Activated B cell treated with CpG ODN at 0.5 μM for 24 hours (primary cell): ENCODE measurements at regions not wholly inside any gene's neighbourhood (a gene's known extent, or its start where the extent isn't known, plus 50 kb on each side); places are given as distances from the start of the nearest gene placed in this dataset.

Experiments used
- ATAC-seq: fragments of 200-7000 bp; cut with Tn5 transposase; one replicate; pipeline ENCODE4 v1.10.0; 2021; ENCODE audit warnings: low read depth, mild to moderate bottlenecking, moderate library complexity
- CTCF ChIA-PET: fragments of 350-600 bp; sonication (Branson Sonifier 250); formaldehyde crosslinking; loops from one replicate; lab custom pipeline; 2021; ENCODE audit warnings: antibody characterized with exemption; lab: Charles Lee
- POLR2A ChIA-PET: fragments of 350-600 bp; sonication (Branson Sonifier 250); formaldehyde crosslinking; loops from one replicate; lab custom pipeline; 2021; ENCODE audit warnings: antibody characterized with exemption; lab: Charles Lee
- DNase-seq: peaks from one replicate; pipeline ENCODE4 v3.0.0; 2022
- H3K27ac Mint-ChIP-seq: one replicate; pipeline ENCODE4 v1.8.0; 2020; ENCODE audit warnings: mixed read lengths
- H3K27me3 Mint-ChIP-seq: one replicate; pipeline ENCODE4 v1.8.0; 2021; ENCODE audit warnings: mixed read lengths
- H3K36me3 Mint-ChIP-seq: one replicate; pipeline ENCODE4 v1.8.0; 2021; ENCODE audit warnings: low read depth, mixed read lengths
- H3K4me1 Mint-ChIP-seq: one replicate; pipeline ENCODE4 v1.8.0; 2021; ENCODE audit warnings: mixed read lengths
- H3K4me3 Mint-ChIP-seq: one replicate; pipeline ENCODE4 v1.8.0; 2020; ENCODE audit warnings: mild to moderate bottlenecking, mixed read lengths
- H3K9me3 Mint-ChIP-seq: one replicate; pipeline ENCODE4 v1.8.0; 2020; ENCODE audit warnings: mixed read lengths
- CTCF ChIP-seq: fragments of 200-600 bp; IDR thresholded peaks from one replicate; pipeline ENCODE4 v1.8.0; 2022; ENCODE audit warnings: antibody characterized with exemption, mild to moderate bottlenecking
- intact Hi-C: fragments of 100-400 bp; cut with micrococcal nuclease; formaldehyde crosslinking; loops from one replicate; pipeline ENCODE4 v1.15.1; 2024

DNA sequence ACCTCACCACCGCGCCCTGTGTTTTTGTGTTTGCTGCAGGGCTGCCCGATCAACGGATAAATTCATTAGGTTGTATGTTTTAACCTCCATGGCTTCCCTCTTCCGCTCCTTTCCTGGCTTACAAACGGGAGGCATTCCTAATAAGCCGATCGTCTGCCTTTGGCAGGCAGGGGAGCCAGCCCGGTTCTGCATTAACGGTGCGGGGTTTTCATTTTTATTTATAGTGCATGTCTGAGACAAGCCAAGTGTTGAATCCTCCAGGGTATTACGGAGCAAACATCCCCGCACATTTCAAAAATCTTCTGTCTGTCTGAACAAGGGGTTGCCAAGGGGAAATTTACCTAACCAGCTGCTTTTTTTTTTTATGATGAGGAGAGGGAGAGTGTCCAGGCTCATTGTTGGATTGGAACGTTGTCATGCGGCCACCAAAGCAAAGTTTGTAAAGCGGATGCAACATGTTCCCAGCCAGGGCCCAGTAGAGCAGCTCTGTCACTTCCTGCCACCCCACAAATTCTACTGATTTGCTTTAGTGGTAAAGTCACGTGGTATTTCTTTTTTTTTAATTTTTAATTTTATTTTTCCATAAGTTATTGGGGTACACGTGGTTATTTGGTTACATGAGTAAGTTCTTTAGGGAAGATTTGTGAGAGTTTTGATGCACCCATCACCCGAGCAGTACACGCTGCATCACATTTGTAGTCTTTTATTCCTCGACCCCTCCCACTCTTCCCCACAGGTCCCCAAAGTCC, 92.3 kb upstream of the BAIAP2L1 start:
- intact Hi-C loops: no loop called here
- Mint-ChIP-seq H3K27ac (no peak overlapping the region), H3K9me3 (peaks cover 10% of the 10 kb centered on the region), H3K27me3 (peaks cover 2% of the 10 kb centered on the region), H3K36me3 (no peaks in the 10 kb centered on the region), H3K4me1 (no peaks in the 10 kb centered on the region), H3K4me3 (no peak overlapping the region)
- CTCF ChIA-PET: no interaction called here
- no peak for TF ChIP-seq CTCF
- no peak for ATAC-seq
- POLR2A ChIA-PET: no interaction called here
- DNase-seq: no peak

DNA sequence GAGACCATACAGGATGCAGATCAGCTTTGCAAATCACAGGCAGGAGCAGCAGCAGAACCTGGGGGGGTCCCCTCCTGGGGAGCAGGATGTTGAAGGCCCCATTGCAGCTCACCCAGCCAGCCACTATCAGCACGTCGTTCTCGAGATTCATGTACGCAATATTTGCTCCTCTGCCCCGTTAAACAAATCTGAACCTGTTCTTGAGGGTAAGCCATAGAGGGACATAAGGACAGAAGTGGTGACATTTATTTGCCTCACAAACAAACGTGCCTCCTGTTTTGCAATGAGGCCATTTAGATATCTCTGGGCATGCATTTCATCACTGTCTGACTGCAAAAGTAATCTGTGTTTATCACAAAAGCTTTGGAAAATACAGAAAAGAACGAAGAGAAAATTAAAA, 87.3 kb upstream of the BAIAP2L1 start:
- H3K4me1 Mint-ChIP-seq: no peaks in the 10 kb centered on the region
- no peaks in the 10 kb centered on the region for H3K36me3 Mint-ChIP-seq
- intact Hi-C loops: no loop called here
- CTCF ChIA-PET: no interaction called here
- no peak for DNase-seq
- H3K27me3 Mint-ChIP-seq: no peaks in the 10 kb centered on the region
- no peak for ATAC-seq
- H3K27ac Mint-ChIP-seq: no peak overlapping the region
- POLR2A ChIA-PET: no interaction called here
- H3K9me3 Mint-ChIP-seq: no peaks in the 10 kb centered on the region
- no peak overlapping the region for H3K4me3 Mint-ChIP-seq
- TF ChIP-seq CTCF: no peak

- no peaks in the 10 kb centered on the region for H3K4me1 Mint-ChIP-seq
- H3K27me3 Mint-ChIP-seq: no peaks in the 10 kb centered on the region
- ATAC-seq: no peak
- CTCF ChIA-PET: no interaction called here
- POLR2A ChIA-PET: no interaction called here
- DNase-seq: no peak
- no peak for TF ChIP-seq CTCF
- no peak overlapping the region for H3K4me3 Mint-ChIP-seq
- H3K9me3 Mint-ChIP-seq: no peaks in the 10 kb centered on the region
- no peaks in the 10 kb centered on the region for H3K36me3 Mint-ChIP-seq
- no peak overlapping the region for H3K27ac Mint-ChIP-seq
- intact Hi-C loops: no loop called here
These were observed 83.2 kb upstream of the BAIAP2L1 start for GRCh38 chr7:98483964-98484545.

DNA sequence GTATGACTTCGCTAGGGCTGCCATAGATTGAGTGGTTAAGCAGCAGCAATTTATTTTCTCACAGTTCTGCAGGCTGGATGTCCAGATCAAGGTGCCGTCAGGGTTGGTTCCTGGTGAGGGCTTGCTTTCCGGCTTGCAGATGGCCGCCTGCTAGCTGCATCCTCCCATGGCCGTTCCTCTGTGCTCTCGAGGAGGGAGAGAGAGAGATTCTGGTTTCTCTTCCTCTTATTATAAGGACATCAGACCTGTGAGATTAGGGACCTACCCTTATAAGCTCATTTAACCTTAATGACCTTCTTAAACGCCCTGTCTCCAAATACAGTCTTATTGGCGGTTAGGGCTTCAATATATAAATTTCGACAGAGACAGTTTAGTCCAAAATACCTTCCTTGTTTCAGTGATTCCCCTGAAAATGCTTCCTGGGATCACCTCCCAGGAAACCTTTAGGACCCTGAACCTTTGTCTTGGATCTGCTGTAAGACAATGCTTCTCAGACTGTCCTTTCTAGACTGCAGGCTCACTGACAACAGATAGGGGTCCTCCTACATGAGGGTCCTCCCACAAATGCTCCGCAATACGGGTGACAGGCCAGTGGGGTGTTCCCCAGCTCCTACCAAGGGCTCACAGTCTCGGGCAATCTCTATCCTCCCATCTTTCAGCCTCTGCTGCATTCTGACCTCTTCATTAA, 82.5 kb upstream of the BAIAP2L1 start:
- DNase-seq (no peak), ATAC-seq (no peak)
- no peaks in the 10 kb centered on the region for H3K4me1 Mint-ChIP-seq
- H3K36me3 Mint-ChIP-seq: no peaks in the 10 kb centered on the region
- H3K27ac Mint-ChIP-seq: no peak overlapping the region
- ChIA-PET CTCF (no interaction called here), POLR2A (no interaction called here)
- H3K27me3 Mint-ChIP-seq: no peaks in the 10 kb centered on the region
- no peak overlapping the region for H3K4me3 Mint-ChIP-seq
- intact Hi-C loops: no loop called here
- no peak for TF ChIP-seq CTCF
- H3K9me3 Mint-ChIP-seq: no peaks in the 10 kb centered on the region

DNA sequence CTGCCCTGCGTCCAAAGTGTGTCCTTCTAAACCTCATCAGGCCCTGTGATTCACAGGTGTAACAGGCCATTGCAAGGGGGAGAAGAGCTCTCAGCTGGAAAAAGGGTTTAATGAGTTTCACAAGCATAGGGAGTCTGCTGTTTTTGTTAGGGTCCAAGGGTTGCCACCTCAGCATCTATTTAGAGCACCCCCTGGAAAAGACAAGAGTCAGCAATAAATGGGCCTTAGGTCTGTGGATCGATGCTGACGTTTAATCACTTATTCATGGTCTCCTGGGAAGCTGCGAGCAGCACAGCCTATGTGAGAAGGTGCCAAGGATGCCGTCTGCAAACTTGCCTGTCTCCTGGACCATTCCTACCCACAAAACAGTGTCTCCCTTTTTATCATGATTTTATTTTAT, 78.4 kb upstream of the BAIAP2L1 start:
- H3K9me3 Mint-ChIP-seq: no peaks in the 10 kb centered on the region
- H3K4me3 Mint-ChIP-seq: no peak overlapping the region
- POLR2A ChIA-PET: no interaction called here
- H3K36me3 Mint-ChIP-seq: no peaks in the 10 kb centered on the region
- no peaks in the 10 kb centered on the region for H3K4me1 Mint-ChIP-seq
- TF ChIP-seq CTCF: no peak
- intact Hi-C loops: no loop called here
- no peak for ATAC-seq
- peaks cover 7% of the 10 kb centered on the region for H3K27me3 Mint-ChIP-seq
- DNase-seq: no peak
- H3K27ac Mint-ChIP-seq: no peak overlapping the region
- CTCF ChIA-PET: no interaction called here
